ENCODE measurements at regions not wholly inside any gene's neighbourhood (a gene's known extent, or its start where the extent isn't known, plus 50 kb on each side); places are given as distances from the start of the nearest gene placed in this dataset.

GRCh38 chr5:84874196-84874595 is 489.5 kb upstream of the EDIL3 start:
- ATAC-seq (no peak), DNase-seq (ENCODE audit: low read depth, low spot score) (no peak), FAIRE-seq (no peak)
- intact Hi-C loops (cut with micrococcal nuclease; ENCODE audit: unreplicated experiment) (no loop called here), in situ Hi-C loops (cut with MboI) (no loop called here)
- RAD21 ChIA-PET (ENCODE audit: unreplicated experiment), result no interaction called here
- Histone ChIP-seq H3K9me3 (replicated peaks; ENCODE audit: control insufficient read depth, insufficient read depth, low read length) (no peaks in the 10 kb centered on the region), H3K27me3 (replicated peaks in 1 of 2; ENCODE audit: control insufficient read depth in 2 of 2, insufficient read depth in 2 of 2, low read length in 1 of 2) (no peaks in the 10 kb centered on the region), H3K79me2 (ENCODE audit: control insufficient read depth, insufficient read depth, low read length) (no peaks in the 10 kb centered on the region), H3K4me2 (ENCODE audit: control insufficient read depth, insufficient read depth) (no peak overlapping the region), H4K20me1 (ENCODE audit: control insufficient read depth, insufficient read depth) (no peaks in the 10 kb centered on the region), H2AFZ (ENCODE audit: control insufficient read depth, low read depth, low read length) (no peak overlapping the region), H3K4me1 (ENCODE audit: control insufficient read depth, insufficient read depth, low read length) (no peaks in the 10 kb centered on the region), H3K4me3 (no peak overlapping the region), H3K9ac (ENCODE audit: control insufficient read depth, insufficient read depth, low read length) (no peak overlapping the region), H3K27ac (ENCODE audit: control insufficient read depth, insufficient read depth) (no peak overlapping the region), H3K36me3 (ENCODE audit: control insufficient read depth in 2 of 2, insufficient read depth in 2 of 2, low read length in 1 of 2) (no peaks in the 10 kb centered on the region)
- no TSS peak for BruUV-seq (replicated peaks)
- POLR2A ChIA-PET, result no interaction called here
- CTCF ChIA-PET, result no interaction called here
- no peak for TF ChIP-seq CBX5 (IDR thresholded peaks at IDR 0.05; ENCODE audit: low read depth)
- no peak for TF ChIP-seq E2F4 (IDR thresholded peaks at IDR 0.05; ENCODE audit: low read depth, low read length)
- no peak for TF ChIP-seq BHLHE40 (IDR thresholded peaks at IDR 0.05; ENCODE audit: borderline replicate concordance in 1 of 2, low read depth in 2 of 2, low read length in 1 of 2)
- TF ChIP-seq USF1 (IDR thresholded peaks at IDR 0.05; ENCODE audit: borderline replicate concordance, extremely low read length, insufficient read depth, low read depth, low read length), result no peak
- no peak for TF ChIP-seq RFX5 (IDR thresholded peaks at IDR 0.05; ENCODE audit: low read depth, low read length)
- no peak for TF ChIP-seq MTA2 (IDR thresholded peaks at IDR 0.05; ENCODE audit: low read depth)
- TF ChIP-seq MLLT1 (IDR thresholded peaks at IDR 0.05), result no peak
- TF ChIP-seq CBFB (IDR thresholded peaks at IDR 0.05; ENCODE audit: low read depth), result no peak
- TF ChIP-seq ATF2 (IDR thresholded peaks at IDR 0.05; ENCODE audit: low read length), result no peak
- TF ChIP-seq NFYB (IDR thresholded peaks at IDR 0.05; ENCODE audit: insufficient read depth, low read depth, low read length), result no peak
- TF ChIP-seq POLR2AphosphoS2 (IDR thresholded peaks at IDR 0.05; ENCODE audit: low read depth, low read length), result no peak
- TF ChIP-seq PRDM15 (CRISPR knock-in tag; IDR thresholded peaks at IDR 0.05), result no peak
- TF ChIP-seq TCF3 (IDR thresholded peaks at IDR 0.05; ENCODE audit: borderline replicate concordance, insufficient read depth, low read depth, low read length), result no peak
- TF ChIP-seq ZNF384 (IDR thresholded peaks at IDR 0.05; ENCODE audit: borderline replicate concordance, low read depth, low read length), result no peak
- SMC1A ChIA-PET (ENCODE audit: uncharacterized antibody, unreplicated experiment), result interaction anchor here (1.4 kb wide), 1 partner anchor 9 kb away, joined by 4 read pairs; no protein-coding TSS in a partner anchor
